Neural cell (in vitro differentiated cells): ENCODE measurements at regions not wholly inside any gene's neighbourhood (a gene's known extent, or its start where the extent isn't known, plus 50 kb on each side); places are given as distances from the start of the nearest gene placed in this dataset.

Experiments used
- CTCF ChIP-seq: fragments of 450-650 bp; IDR thresholded peaks from 2 replicates; pipeline ENCODE4 v1.5.1; 2014; ENCODE audit warnings: antibody characterized with exemption, mild to moderate bottlenecking, moderate library complexity; ENCODE audit not compliant: poor library complexity, severe bottlenecking
- EZH2 ChIP-seq: fragments of 200-600, 300-800 bp; shearing (Covaris generic), sonication (generic); IDR thresholded peaks from 2 replicates; pipeline ENCODE4 v1.6.1; 2014; ENCODE audit warnings: antibody characterized with exemption, low read length, borderline replicate concordance, mild to moderate bottlenecking; ENCODE audit not compliant: insufficient read depth, poor library complexity, severe bottlenecking
- MXI1 ChIP-seq: fragments of 450-650 bp; conservative IDR thresholded peaks from 2 replicates; pipeline ENCODE4 v1.6.1; 2014; ENCODE audit warnings: antibody characterized with exemption, mild to moderate bottlenecking; ENCODE audit not compliant: poor library complexity, severe bottlenecking
- POLR2AphosphoS5 ChIP-seq: IDR thresholded peaks from 2 replicates; pipeline ENCODE4 v1.6.1; 2012
- RAD21 ChIP-seq: fragments of 450-650 bp; conservative IDR thresholded peaks from 2 replicates; pipeline ENCODE4 v1.6.1; 2014; ENCODE audit warnings: antibody characterized with exemption, mild to moderate bottlenecking, moderate library complexity
- REST ChIP-seq: IDR thresholded peaks from 2 replicates; pipeline ENCODE4 v1.6.1; 2012; ENCODE audit warnings: borderline replicate concordance

- TF ChIP-seq POLR2AphosphoS5 (no peak), CTCF (no peak), REST (no peak), MXI1 (no peak), EZH2 (no peak), RAD21 (no peak)
Observed at GRCh38 chr7:372546-372931, 82.6 kb downstream of the FOXL3 start.
